NOMO-1 (cell line): ENCODE measurements at regions not wholly inside any gene's neighbourhood (a gene's known extent, or its start where the extent isn't known, plus 50 kb on each side); places are given as distances from the start of the nearest gene placed in this dataset.

Source experiments
- DNase-seq, 2 experiments: peaks; one replicate each; lab custom pipeline; 2025; ENCODE audit not compliant: unreplicated experiment in 2 of 2; lab: John Stamatoyannopoulos, UW

GRCh38 chr15:95345867-95346266 is 984.6 kb upstream of the NR2F2 start:
- no peak for DNase-seq

- DNase-seq, result no peak
These were observed 983.6 kb upstream of the NR2F2 start for GRCh38 chr15:95346721-95347475.

- DNase-seq, result no peak
These were observed 982.7 kb upstream of the NR2F2 start for GRCh38 chr15:95347837-95348236.

- DNase-seq, result no peak
These were observed 979.6 kb upstream of the NR2F2 start for GRCh38 chr15:95350908-95351307.

- DNase-seq, result no peak
These were observed 977.8 kb upstream of the NR2F2 start for GRCh38 chr15:95352631-95353187.

GRCh38 chr15:95353512-95353911 is 977.0 kb upstream of the NR2F2 start:
- DNase-seq, result no peak

- DNase-seq, result no peak
These were observed 970.5 kb upstream of the NR2F2 start for GRCh38 chr15:95359966-95360365.

GRCh38 chr15:95362306-95362705 is 968.2 kb upstream of the NR2F2 start:
- no peak for DNase-seq

GRCh38 chr15:95363646-95364045 is 966.9 kb upstream of the NR2F2 start:
- DNase-seq, result no peak

- DNase-seq, result peak; percentile 81 to 92
These were observed 964.9 kb upstream of the NR2F2 start for GRCh38 chr15:95365511-95366107.

GRCh38 chr15:95368191-95368590 is 962.3 kb upstream of the NR2F2 start:
- DNase-seq, result no peak

GRCh38 chr15:95368755-95369601 is 961.5 kb upstream of the NR2F2 start:
- DNase-seq, result no peak

GRCh38 chr15:95370291-95370690 is 960.2 kb upstream of the NR2F2 start:
- DNase-seq, result no peak

GRCh38 chr15:95371664-95372063 is 958.8 kb upstream of the NR2F2 start:
- DNase-seq, result no peak

- DNase-seq, result no peak
These were observed 955.2 kb upstream of the NR2F2 start for GRCh38 chr15:95375281-95375680.

GRCh38 chr15:95377258-95377852 is 953.1 kb upstream of the NR2F2 start:
- DNase-seq, result no peak

- DNase-seq, result no peak
These were observed 936.1 kb upstream of the NR2F2 start for GRCh38 chr15:95394186-95395067.

- DNase-seq, result no peak
These were observed 930.1 kb upstream of the NR2F2 start for GRCh38 chr15:95400428-95400827.

- DNase-seq, result no peak
These were observed 928.9 kb upstream of the NR2F2 start for GRCh38 chr15:95401587-95401986.

GRCh38 chr15:95405447-95405846 is 925.1 kb upstream of the NR2F2 start:
- no peak for DNase-seq
